ENCODE measurements at regions not wholly inside any gene's neighbourhood (a gene's known extent, or its start where the extent isn't known, plus 50 kb on each side); places are given as distances from the start of the nearest gene placed in this dataset.
A peak's percentile ranks its signal among the peaks of the same experiment; 100 is the strongest.

DNA sequence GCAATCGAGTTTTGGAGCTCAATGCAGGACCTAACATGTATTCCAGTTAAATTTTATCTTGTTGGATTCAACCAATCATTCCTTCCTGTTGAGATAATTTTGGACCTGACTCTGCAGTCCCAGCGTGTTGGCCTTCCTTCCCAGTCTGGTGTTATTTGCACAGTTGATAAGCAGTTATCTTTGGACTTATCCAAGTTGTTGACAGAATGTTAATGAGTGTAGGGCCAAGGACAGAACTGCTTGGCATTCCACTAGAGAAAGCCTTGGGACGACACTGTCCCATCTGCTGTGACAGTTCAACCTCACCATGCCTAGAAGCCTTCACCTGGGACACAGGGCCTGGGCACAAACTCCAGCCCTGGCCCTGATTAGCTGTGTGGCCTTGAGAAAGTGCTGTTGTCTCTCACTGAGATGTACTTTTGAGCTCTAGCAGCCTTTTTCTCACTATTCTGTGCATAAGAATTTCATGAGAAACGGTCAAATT lies 104.1 kb upstream of the SLC25A33 start (continued):
- TF ChIP-seq, protein P1, sequence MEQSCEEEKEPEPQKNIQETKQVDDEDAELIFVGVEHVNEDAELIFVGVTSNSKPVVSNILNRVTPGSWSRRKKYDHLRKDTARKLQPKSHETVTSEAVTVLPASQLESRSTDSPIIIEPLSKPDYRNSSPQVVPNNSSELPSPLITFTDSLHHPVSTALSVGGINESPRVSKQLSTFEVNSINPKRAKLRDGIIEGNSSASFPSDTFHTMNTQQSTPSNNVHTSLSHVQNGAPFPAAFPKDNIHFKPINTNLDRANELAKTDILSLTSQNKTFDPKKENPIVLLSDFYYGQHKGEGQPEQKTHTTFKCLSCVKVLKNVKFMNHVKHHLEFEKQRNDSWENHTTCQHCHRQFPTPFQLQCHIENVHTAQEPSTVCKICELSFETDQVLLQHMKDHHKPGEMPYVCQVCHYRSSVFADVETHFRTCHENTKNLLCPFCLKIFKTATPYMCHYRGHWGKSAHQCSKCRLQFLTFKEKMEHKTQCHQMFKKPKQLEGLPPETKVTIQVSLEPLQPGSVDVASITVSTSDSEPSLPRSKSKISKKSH (CRISPR knock-in tag; IDR thresholded peaks at IDR 0.05; ENCODE audit: borderline replicate concordance): no peak
- TF ChIP-seq ZNF740 (CRISPR knock-in tag; IDR thresholded peaks at IDR 0.05) (no peak), KDM5B (CRISPR knock-in tag; IDR thresholded peaks at IDR 0.05; ENCODE audit: borderline replicate concordance) (no peak), TOE1 (CRISPR knock-in tag; IDR thresholded peaks at IDR 0.05) (no peak), KDM1A (CRISPR knock-in tag; IDR thresholded peaks at IDR 0.05) (peak; percentile 73; the same call in 1 of the 2 replicates), BRD4 (CRISPR knock-in tag; IDR thresholded peaks at IDR 0.05) (peak; percentile 61; the same call in 1 of the 2 replicates), EEA1 (CRISPR knock-in tag; IDR thresholded peaks at IDR 0.05; ENCODE audit: borderline replicate concordance) (no peak), HMG20B (CRISPR knock-in tag; conservative IDR thresholded peaks at IDR 0.05) (peak; percentile 86; the same call in 1 of the 2 replicates), MBD4 (IDR thresholded peaks at IDR 0.05; ENCODE audit: borderline replicate concordance, low read length) (no peak), ZNF343 (CRISPR knock-in tag; IDR thresholded peaks at IDR 0.05) (no peak), HOMEZ (CRISPR knock-in tag; IDR thresholded peaks at IDR 0.05; ENCODE audit: low read depth) (0 out of 2 replicates have a peak, but pooled peaks have one; percentile 54), NR2F6 (IDR thresholded peaks at IDR 0.05) (peak; percentile 91), NR2F6 (CRISPR knock-in tag; IDR thresholded peaks at IDR 0.05) (peak; percentile 93), RNF219 (CRISPR knock-in tag; IDR thresholded peaks at IDR 0.05) (peak; percentile 76; the same call in 1 of the 2 replicates), NFIB (CRISPR knock-in tag; IDR thresholded peaks at IDR 0.05; ENCODE audit: borderline replicate concordance) (no peak), NAIF1 (CRISPR knock-in tag; IDR thresholded peaks at IDR 0.05; ENCODE audit: borderline replicate concordance) (peak; percentile 90; the same call in 1 of the 2 replicates), RAD51 (IDR thresholded peaks at IDR 0.05; ENCODE audit: borderline replicate concordance) (no peak), MTF2 (CRISPR knock-in tag; IDR thresholded peaks at IDR 0.05; ENCODE audit: borderline replicate concordance) (no peak), REL (CRISPR knock-in tag; conservative IDR thresholded peaks at IDR 0.05) (no peak)
- TF ChIP-seq, protein P2, sequence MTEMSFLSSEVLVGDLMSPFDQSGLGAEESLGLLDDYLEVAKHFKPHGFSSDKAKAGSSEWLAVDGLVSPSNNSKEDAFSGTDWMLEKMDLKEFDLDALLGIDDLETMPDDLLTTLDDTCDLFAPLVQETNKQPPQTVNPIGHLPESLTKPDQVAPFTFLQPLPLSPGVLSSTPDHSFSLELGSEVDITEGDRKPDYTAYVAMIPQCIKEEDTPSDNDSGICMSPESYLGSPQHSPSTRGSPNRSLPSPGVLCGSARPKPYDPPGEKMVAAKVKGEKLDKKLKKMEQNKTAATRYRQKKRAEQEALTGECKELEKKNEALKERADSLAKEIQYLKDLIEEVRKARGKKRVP (CRISPR knock-in tag; IDR thresholded peaks at IDR 0.05): 0 out of 4 replicates have a peak, but pooled peaks of 1 of the 2 experiments have one; percentile 15
- TF ChIP-seq, protein P3, sequence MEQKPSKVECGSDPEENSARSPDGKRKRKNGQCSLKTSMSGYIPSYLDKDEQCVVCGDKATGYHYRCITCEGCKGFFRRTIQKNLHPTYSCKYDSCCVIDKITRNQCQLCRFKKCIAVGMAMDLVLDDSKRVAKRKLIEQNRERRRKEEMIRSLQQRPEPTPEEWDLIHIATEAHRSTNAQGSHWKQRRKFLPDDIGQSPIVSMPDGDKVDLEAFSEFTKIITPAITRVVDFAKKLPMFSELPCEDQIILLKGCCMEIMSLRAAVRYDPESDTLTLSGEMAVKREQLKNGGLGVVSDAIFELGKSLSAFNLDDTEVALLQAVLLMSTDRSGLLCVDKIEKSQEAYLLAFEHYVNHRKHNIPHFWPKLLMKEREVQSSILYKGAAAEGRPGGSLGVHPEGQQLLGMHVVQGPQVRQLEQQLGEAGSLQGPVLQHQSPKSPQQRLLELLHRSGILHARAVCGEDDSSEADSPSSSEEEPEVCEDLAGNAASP (CRISPR knock-in tag; IDR thresholded peaks at IDR 0.05; ENCODE audit: borderline replicate concordance): peak; percentile 91
